SK-N-SH (cell line): ENCODE measurements at regions not wholly inside any gene's neighbourhood (a gene's known extent, or its start where the extent isn't known, plus 50 kb on each side); places are given as distances from the start of the nearest gene placed in this dataset.

Experiments
- CTCF ChIA-PET: fragments of 300-600, 350-600 bp; formaldehyde crosslinking; extraction: SDS; loops from one replicate; lab custom pipeline; 2021; lab: Yijun Ruan, JAX
- POLR2A ChIA-PET: fragments of 350-600 bp; sonication (Branson Sonifier 250); formaldehyde crosslinking; extraction: SDS; loops from one replicate; lab custom pipeline; 2020; ENCODE audit warnings: antibody characterized with exemption, inconsistent platforms; lab: Yijun Ruan, JAX
- DNase-seq: peaks from one replicate; pipeline ENCODE4 v3.0.0; 2012
- H2AFZ ChIP-seq: fragments of 200-600 bp; sonication (generic); 2 replicates; pipeline ENCODE4 v1.8.1; 2016; ENCODE audit warnings: antibody characterized with exemption, mild to moderate bottlenecking, low read depth
- H3F3A ChIP-seq: fragments of 200-600 bp; sonication (generic); replicated peaks from 2 replicates; pipeline ENCODE3; 2016; ENCODE audit warnings: antibody characterized with exemption, mild to moderate bottlenecking; ENCODE audit not compliant: insufficient read depth
- H3K27ac ChIP-seq, 2 experiments: fragments of 200-500 bp in 1 of 2; fragments of 200-600 bp in 1 of 2; sonication (Bioruptor generic) in 1 of 2; sonication (generic), shearing (Covaris generic) in 1 of 2; 2 replicates each; pipeline versions ENCODE4 v1.5.1 to v1.6.1; 2014 to 2016; ENCODE audit warnings: low read depth in 2 of 2, inconsistent platforms in 1 of 2, low read length in 1 of 2, mild to moderate bottlenecking in 1 of 2, mixed read lengths in 1 of 2
- H3K27me3 ChIP-seq: fragments of 200-600 bp; sonication (generic), shearing (Covaris generic); 2 replicates; pipeline ENCODE4 v1.6.1; 2016; ENCODE audit warnings: mixed run types; ENCODE audit not compliant: insufficient read depth
- H3K36me3 ChIP-seq, 2 experiments: fragments of 200-500 bp in 1 of 2; fragments of 200-600 bp in 1 of 2; sonication (Bioruptor generic) in 1 of 2; sonication (generic) in 1 of 2; replicated peaks in 1 of 2; 2 replicates each; pipeline versions ENCODE3 to v1.5.1; 2014 to 2016; ENCODE audit warnings: low read length in 1 of 2, mild to moderate bottlenecking in 1 of 2; ENCODE audit not compliant: insufficient read depth in 2 of 2, control insufficient read depth in 1 of 2
- H3K4me1 ChIP-seq, 2 experiments: fragments of 200-500 bp in 1 of 2; fragments of 200-600 bp in 1 of 2; sonication (Bioruptor generic) in 1 of 2; sonication (generic), shearing (Covaris generic) in 1 of 2; 2 replicates each; pipeline versions ENCODE4 v1.5.1 to v1.6.1; 2014 to 2016; ENCODE audit warnings: low read depth in 1 of 2, low read length in 1 of 2, mixed run types in 1 of 2; ENCODE audit not compliant: insufficient read depth in 2 of 2, control insufficient read depth in 1 of 2
- H3K4me2 ChIP-seq: fragments of 200-600 bp; sonication (generic), shearing (Covaris generic); 2 replicates; pipeline ENCODE4 v1.6.1; 2017; ENCODE audit warnings: mixed run types
- H3K4me3 ChIP-seq, 2 experiments: fragments of 200-500 bp in 1 of 2; fragments of 200-600 bp in 1 of 2; sonication (Bioruptor generic) in 1 of 2; sonication (generic), shearing (Covaris generic) in 1 of 2; 2 replicates each; pipeline versions ENCODE4 v1.5.1 to v1.8.1; 2014 to 2016; ENCODE audit warnings: low read depth in 2 of 2, inconsistent platforms in 1 of 2, low read length in 1 of 2, mild to moderate bottlenecking in 1 of 2, mixed read lengths in 1 of 2, moderate library complexity in 1 of 2
- H3K79me2 ChIP-seq: fragments of 200-600 bp; sonication (generic); 2 replicates; pipeline ENCODE4 v1.8.1; 2017; ENCODE audit warnings: mild to moderate bottlenecking; ENCODE audit not compliant: insufficient read depth
- H3K9ac ChIP-seq: fragments of 200-600 bp; sonication (generic); 2 replicates; pipeline ENCODE4 v1.6.1; 2017; ENCODE audit warnings: mixed run types
- H3K9me2 ChIP-seq: fragments of 200-600 bp; sonication (generic); 2 replicates; pipeline ENCODE4 v1.6.1; 2017; ENCODE audit warnings: mixed run types
- H3K9me3 ChIP-seq: fragments of 200-600 bp; sonication (generic); 2 replicates; pipeline ENCODE4 v1.6.1; 2017; ENCODE audit warnings: mixed run types, mild to moderate bottlenecking, moderate library complexity
- H4K20me1 ChIP-seq: fragments of 200-600 bp; sonication (generic); 2 replicates; pipeline ENCODE4 v1.6.1; 2017; ENCODE audit warnings: mild to moderate bottlenecking, mixed run types; ENCODE audit not compliant: insufficient read depth
- CHD2 ChIP-seq: fragments of 150-350 bp; IDR thresholded peaks from 2 replicates; pipeline ENCODE4 v1.6.1; 2018; ENCODE audit warnings: low read length; ENCODE audit not compliant: partially characterized antibody
- ELF1 ChIP-seq: IDR thresholded peaks from 2 replicates; pipeline ENCODE4 v1.4.0; 2012
- EP300 ChIP-seq, 2 experiments: IDR thresholded peaks; 2 replicates each; pipeline versions ENCODE4 v1.4.0 to v1.6.1; 2012; ENCODE audit warnings: borderline replicate concordance in 1 of 2, low read depth in 1 of 2, low read length in 1 of 2
- EZH2phosphoT487 ChIP-seq: fragments of 200-600 bp; sonication (generic); IDR thresholded peaks from 2 replicates; pipeline ENCODE4 v1.6.1; 2017; ENCODE audit warnings: low read depth, mixed run types, mild to moderate bottlenecking, antibody characterized with exemption, moderate library complexity, borderline replicate concordance
- FOSL2 ChIP-seq: IDR thresholded peaks from 2 replicates; pipeline ENCODE4 v1.4.0; 2012; ENCODE audit warnings: low read depth, mild to moderate bottlenecking, moderate library complexity, borderline replicate concordance
- FOXM1 ChIP-seq: IDR thresholded peaks from 2 replicates; pipeline ENCODE4 v1.4.0; 2012; ENCODE audit warnings: low read depth, mild to moderate bottlenecking
- GABPA ChIP-seq: IDR thresholded peaks from 2 replicates; pipeline ENCODE4 v1.4.0; 2012; ENCODE audit warnings: low read depth, mild to moderate bottlenecking
- IRF3 ChIP-seq: fragments of 150-350 bp; IDR thresholded peaks from 2 replicates; pipeline ENCODE4 v1.6.1; 2016; ENCODE audit warnings: mild to moderate bottlenecking, low read depth, low read length
- MAX ChIP-seq: IDR thresholded peaks from 2 replicates; pipeline ENCODE4 v1.4.0; 2012; ENCODE audit warnings: low read depth
- MEF2A ChIP-seq: IDR thresholded peaks from 2 replicates; pipeline ENCODE4 v1.4.0; 2012; ENCODE audit warnings: low read depth, borderline replicate concordance
- NRF1 ChIP-seq: IDR thresholded peaks from 2 replicates; pipeline ENCODE4 v1.6.1; 2012; ENCODE audit warnings: low read depth, mild to moderate bottlenecking, low read length
- POLR2AphosphoS5 ChIP-seq: IDR thresholded peaks from 2 replicates; pipeline ENCODE4 v1.6.1; 2012; ENCODE audit warnings: low read depth, low read length
- RAD21 ChIP-seq: IDR thresholded peaks from 2 replicates; pipeline ENCODE4 v1.6.1; 2012; ENCODE audit warnings: mild to moderate bottlenecking, low read length
- RCOR1 ChIP-seq: fragments of 150-350 bp; IDR thresholded peaks from 2 replicates; pipeline ENCODE4 v1.6.1; 2017; ENCODE audit warnings: antibody characterized with exemption, low read length
- RXRA ChIP-seq: IDR thresholded peaks from 2 replicates; pipeline ENCODE4 v1.4.0; 2012; ENCODE audit warnings: low read depth, mild to moderate bottlenecking, borderline replicate concordance
- TCF12 ChIP-seq: IDR thresholded peaks from 2 replicates; pipeline ENCODE4 v1.4.0; 2012
- ZBTB33 ChIP-seq: IDR thresholded peaks from 2 replicates; pipeline ENCODE4 v1.4.0; 2012; ENCODE audit warnings: low read depth, borderline replicate concordance
- TF ChIP-seq, protein P1 (sequence below): IDR thresholded peaks from 2 replicates; pipeline ENCODE4; 2012
- TF ChIP-seq, protein P2 (sequence below): fragments of 150-350 bp; IDR thresholded peaks from 2 replicates; pipeline ENCODE4 v1.6.1; 2017; ENCODE audit warnings: antibody characterized with exemption, low read length, low read depth, borderline replicate concordance

GRCh38 chr9:118938581-118938980, 430.7 kb downstream of the BRINP1 start:
- H3K27ac ChIP-seq: no peak overlapping the region

More at GRCh38 chr9:118938581-118938980, 430.7 kb downstream of the BRINP1 start:
- Histone ChIP-seq H3K4me1 (no peaks in the 10 kb centered on the region), H3K4me3 (no peak overlapping the region), H3F3A (no peaks in the 10 kb centered on the region), H3K79me2 (no peaks in the 10 kb centered on the region), H2AFZ (no peak overlapping the region), H3K4me2 (no peak overlapping the region), H3K9me3 (no peaks in the 10 kb centered on the region), H3K9me2 (no peaks in the 10 kb centered on the region), H4K20me1 (no peaks in the 10 kb centered on the region), H3K9ac (no peak overlapping the region), H3K27me3 (no peaks in the 10 kb centered on the region), H3K36me3 (no peaks in the 10 kb centered on the region)
- CTCF ChIA-PET: no interaction called here
- TF ChIP-seq ELF1 (no peak), NRF1 (no peak), TCF12 (no peak), RCOR1 (no peak), GABPA (no peak), RAD21 (no peak), RXRA (no peak), FOXM1 (no peak), EZH2phosphoT487 (no peak), ZBTB33 (no peak), MEF2A (no peak), FOSL2 (no peak), CHD2 (no peak), MAX (no peak), POLR2AphosphoS5 (no peak), EP300 (IDR thresholded peaks at IDR 0.05; ENCODE audit: borderline replicate concordance in 1 of 2, low read depth in 1 of 2, low read length in 1 of 2) (no peak), IRF3 (no peak)
- TF ChIP-seq, protein P1, sequence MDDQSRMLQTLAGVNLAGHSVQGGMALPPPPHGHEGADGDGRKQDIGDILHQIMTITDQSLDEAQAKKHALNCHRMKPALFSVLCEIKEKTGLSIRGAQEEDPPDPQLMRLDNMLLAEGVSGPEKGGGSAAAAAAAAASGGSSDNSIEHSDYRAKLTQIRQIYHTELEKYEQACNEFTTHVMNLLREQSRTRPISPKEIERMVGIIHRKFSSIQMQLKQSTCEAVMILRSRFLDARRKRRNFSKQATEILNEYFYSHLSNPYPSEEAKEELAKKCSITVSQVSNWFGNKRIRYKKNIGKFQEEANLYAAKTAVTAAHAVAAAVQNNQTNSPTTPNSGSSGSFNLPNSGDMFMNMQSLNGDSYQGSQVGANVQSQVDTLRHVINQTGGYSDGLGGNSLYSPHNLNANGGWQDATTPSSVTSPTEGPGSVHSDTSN: no peak
- TF ChIP-seq, protein P2, sequence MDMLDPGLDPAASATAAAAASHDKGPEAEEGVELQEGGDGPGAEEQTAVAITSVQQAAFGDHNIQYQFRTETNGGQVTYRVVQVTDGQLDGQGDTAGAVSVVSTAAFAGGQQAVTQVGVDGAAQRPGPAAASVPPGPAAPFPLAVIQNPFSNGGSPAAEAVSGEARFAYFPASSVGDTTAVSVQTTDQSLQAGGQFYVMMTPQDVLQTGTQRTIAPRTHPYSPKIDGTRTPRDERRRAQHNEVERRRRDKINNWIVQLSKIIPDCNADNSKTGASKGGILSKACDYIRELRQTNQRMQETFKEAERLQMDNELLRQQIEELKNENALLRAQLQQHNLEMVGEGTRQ: no peak
- no peak for DNase-seq
- POLR2A ChIA-PET: no interaction called here
